SIG-M5 treated with dmso at 0.1 percent for 504 hours (cell line): ENCODE measurements at regions not wholly inside any gene's neighbourhood (a gene's known extent, or its start where the extent isn't known, plus 50 kb on each side); places are given as distances from the start of the nearest gene placed in this dataset.

Source experiments
- DNase-seq: peaks from one replicate; lab custom pipeline; 2025; ENCODE audit not compliant: unreplicated experiment; lab: John Stamatoyannopoulos, UW

GRCh38 chr7:7044806-7045205 is 137.5 kb upstream of the C1GALT1 start:
- no peak for DNase-seq

GRCh38 chr7:7048213-7048612 is 134.1 kb upstream of the C1GALT1 start:
- no peak for DNase-seq

GRCh38 chr7:7051206-7051877 is 131.0 kb upstream of the C1GALT1 start:
- peak; percentile 84 for DNase-seq

GRCh38 chr7:7054252-7054830 is 128.0 kb upstream of the C1GALT1 start:
- DNase-seq, result no peak

GRCh38 chr7:7060828-7061599 is 121.3 kb upstream of the C1GALT1 start:
- DNase-seq, result no peak

- no peak for DNase-seq
Observed at GRCh38 chr7:7077945-7078344, 104.4 kb upstream of the C1GALT1 start.

GRCh38 chr7:7080802-7081201 is 101.5 kb upstream of the C1GALT1 start:
- no peak for DNase-seq

- no peak for DNase-seq
Observed at GRCh38 chr7:7090460-7090859, 91.9 kb upstream of the C1GALT1 start.

- no peak for DNase-seq
Observed at GRCh38 chr7:7098280-7098818, 84.0 kb upstream of the C1GALT1 start.

- peak; percentile 79 for DNase-seq
Observed at GRCh38 chr7:7099584-7100014, 82.7 kb upstream of the C1GALT1 start.

- no peak for DNase-seq
Observed at GRCh38 chr7:7100432-7100849, 81.9 kb upstream of the C1GALT1 start.

- DNase-seq, result no peak
Observed at GRCh38 chr7:7102906-7103305, 79.4 kb upstream of the C1GALT1 start.

GRCh38 chr7:7103343-7104313 is 78.7 kb upstream of the C1GALT1 start:
- peak; percentile 57 for DNase-seq

GRCh38 chr7:7104314-7104698 is 78.0 kb upstream of the C1GALT1 start:
- DNase-seq, result no peak

- DNase-seq, result no peak
Observed at GRCh38 chr7:7104971-7105370, 77.4 kb upstream of the C1GALT1 start.

GRCh38 chr7:7105800-7106582 is 76.4 kb upstream of the C1GALT1 start:
- DNase-seq, result no peak

- DNase-seq, result no peak
Observed at GRCh38 chr7:7108931-7109330, 73.4 kb upstream of the C1GALT1 start.

- DNase-seq, result no peak
Observed at GRCh38 chr7:7109934-7110333, 72.4 kb upstream of the C1GALT1 start.

- no peak for DNase-seq
Observed at GRCh38 chr7:7110706-7111105, 71.6 kb upstream of the C1GALT1 start.

GRCh38 chr7:7112868-7113267 is 69.5 kb upstream of the C1GALT1 start:
- no peak for DNase-seq
